ENCODE measurements at regions not wholly inside any gene's neighbourhood (a gene's known extent, or its start where the extent isn't known, plus 50 kb on each side); places are given as distances from the start of the nearest gene placed in this dataset.
A peak's percentile ranks its signal among the peaks of the same experiment; 100 is the strongest.

DNA sequence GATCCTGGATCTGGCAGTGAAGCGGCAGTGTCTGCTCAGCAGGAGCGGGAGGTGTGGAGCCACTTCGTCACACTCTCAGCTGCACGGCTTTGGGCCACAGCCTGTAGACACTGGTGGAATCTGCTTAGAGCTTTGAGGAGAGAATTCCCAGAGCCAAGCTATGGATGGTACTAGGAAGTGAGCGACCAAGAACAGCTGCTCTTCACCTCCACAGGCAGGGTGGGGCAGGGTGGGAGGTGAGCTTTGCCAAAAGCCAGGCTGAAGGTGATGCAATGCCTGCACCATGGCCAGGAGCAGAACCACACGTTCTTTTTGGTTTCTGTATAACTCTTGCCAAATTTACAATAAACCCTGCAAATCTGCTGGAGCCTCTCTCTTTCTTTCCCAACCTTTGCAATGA, 226.1 kb downstream of the ANKRD30B start:
- DNase-seq (ENCODE audit: low spot score): no peak
- TF ChIP-seq, protein P1, sequence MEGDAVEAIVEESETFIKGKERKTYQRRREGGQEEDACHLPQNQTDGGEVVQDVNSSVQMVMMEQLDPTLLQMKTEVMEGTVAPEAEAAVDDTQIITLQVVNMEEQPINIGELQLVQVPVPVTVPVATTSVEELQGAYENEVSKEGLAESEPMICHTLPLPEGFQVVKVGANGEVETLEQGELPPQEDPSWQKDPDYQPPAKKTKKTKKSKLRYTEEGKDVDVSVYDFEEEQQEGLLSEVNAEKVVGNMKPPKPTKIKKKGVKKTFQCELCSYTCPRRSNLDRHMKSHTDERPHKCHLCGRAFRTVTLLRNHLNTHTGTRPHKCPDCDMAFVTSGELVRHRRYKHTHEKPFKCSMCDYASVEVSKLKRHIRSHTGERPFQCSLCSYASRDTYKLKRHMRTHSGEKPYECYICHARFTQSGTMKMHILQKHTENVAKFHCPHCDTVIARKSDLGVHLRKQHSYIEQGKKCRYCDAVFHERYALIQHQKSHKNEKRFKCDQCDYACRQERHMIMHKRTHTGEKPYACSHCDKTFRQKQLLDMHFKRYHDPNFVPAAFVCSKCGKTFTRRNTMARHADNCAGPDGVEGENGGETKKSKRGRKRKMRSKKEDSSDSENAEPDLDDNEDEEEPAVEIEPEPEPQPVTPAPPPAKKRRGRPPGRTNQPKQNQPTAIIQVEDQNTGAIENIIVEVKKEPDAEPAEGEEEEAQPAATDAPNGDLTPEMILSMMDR (IDR thresholded peaks at IDR 0.05; ENCODE audit: poor library complexity, severe bottlenecking): no peak
- Histone ChIP-seq H3K9me3 (ENCODE audit: severe bottlenecking) (no peaks in the 10 kb centered on the region), H3K27ac (ENCODE audit: poor library complexity, severe bottlenecking) (peak overlapping the region; percentile 25), H3K4me3 (ENCODE audit: severe bottlenecking) (no peak overlapping the region), H3K4me1 (ENCODE audit: insufficient read depth, poor library complexity, severe bottlenecking) (no peaks in the 10 kb centered on the region), H3K27me3 (ENCODE audit: insufficient read depth, poor library complexity, severe bottlenecking) (no peaks in the 10 kb centered on the region), H3K36me3 (ENCODE audit: low read depth) (no peaks in the 10 kb centered on the region)
- no peak for ATAC-seq (ENCODE audit: low read depth)

DNA sequence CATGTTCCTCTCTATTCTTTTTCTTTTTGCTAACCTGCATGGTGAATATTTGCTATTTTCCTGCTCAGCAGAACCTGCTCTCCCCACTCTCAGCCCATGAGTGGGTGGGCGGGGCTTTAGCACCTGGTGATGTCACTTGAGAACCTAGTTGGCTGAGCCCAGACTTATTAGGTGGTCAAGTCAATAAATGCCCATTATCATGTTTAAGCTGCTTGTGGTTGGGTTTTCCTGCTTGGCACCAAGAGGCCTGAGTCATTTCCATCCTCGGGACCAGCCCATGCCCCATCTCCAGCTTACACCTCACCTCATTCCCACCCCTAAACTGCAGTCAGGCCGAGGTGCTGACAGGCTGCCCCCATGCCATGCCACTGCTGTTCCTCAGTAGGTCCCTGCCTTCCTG, 226.6 kb downstream of the ANKRD30B start:
- no peaks in the 10 kb centered on the region for H3K36me3 ChIP-seq (ENCODE audit: low read depth)
- DNase-seq (ENCODE audit: low spot score) (no peak), ATAC-seq (ENCODE audit: low read depth) (peak; percentile 71)
- peak overlapping the region; percentile 25 for H3K27ac ChIP-seq (ENCODE audit: poor library complexity, severe bottlenecking)
- H3K27me3 ChIP-seq (ENCODE audit: insufficient read depth, poor library complexity, severe bottlenecking): no peaks in the 10 kb centered on the region
- no peaks in the 10 kb centered on the region for H3K9me3 ChIP-seq (ENCODE audit: severe bottlenecking)
- no peak overlapping the region for H3K4me3 ChIP-seq (ENCODE audit: severe bottlenecking)
- TF ChIP-seq, protein P1 (IDR thresholded peaks at IDR 0.05; ENCODE audit: poor library complexity, severe bottlenecking): no peak
- H3K4me1 ChIP-seq (ENCODE audit: insufficient read depth, poor library complexity, severe bottlenecking): no peaks in the 10 kb centered on the region

DNA sequence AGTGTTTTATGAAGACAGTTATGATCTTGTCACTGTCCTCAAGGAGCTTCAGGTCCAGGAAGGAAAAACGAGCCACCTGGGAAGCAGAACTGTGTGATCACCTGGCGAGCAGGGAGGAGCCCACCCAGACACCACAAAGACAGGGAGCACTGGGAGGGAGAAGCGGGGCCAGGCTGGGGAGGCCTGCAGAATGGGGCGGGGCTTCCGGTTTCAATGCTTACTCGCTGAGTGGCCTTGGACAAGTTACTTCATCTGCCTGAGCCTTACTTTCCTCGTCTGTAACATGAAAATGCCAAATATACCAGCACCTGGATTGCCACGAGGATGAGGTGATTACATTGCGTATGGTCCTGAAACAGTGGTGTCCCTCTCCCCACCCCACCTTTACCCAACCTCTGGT, 227.5 kb downstream of the ANKRD30B start:
- H3K4me3 ChIP-seq (ENCODE audit: severe bottlenecking): no peak overlapping the region
- H3K27me3 ChIP-seq (ENCODE audit: insufficient read depth, poor library complexity, severe bottlenecking): no peaks in the 10 kb centered on the region
- H3K36me3 ChIP-seq (ENCODE audit: low read depth): no peaks in the 10 kb centered on the region
- H3K4me1 ChIP-seq (ENCODE audit: insufficient read depth, poor library complexity, severe bottlenecking): no peaks in the 10 kb centered on the region
- ATAC-seq (ENCODE audit: low read depth) (no peak), DNase-seq (ENCODE audit: low spot score) (no peak)
- no peak overlapping the region for H3K27ac ChIP-seq (ENCODE audit: poor library complexity, severe bottlenecking)
- TF ChIP-seq, protein P1 (IDR thresholded peaks at IDR 0.05; ENCODE audit: poor library complexity, severe bottlenecking): no peak
- no peaks in the 10 kb centered on the region for H3K9me3 ChIP-seq (ENCODE audit: severe bottlenecking)

DNA sequence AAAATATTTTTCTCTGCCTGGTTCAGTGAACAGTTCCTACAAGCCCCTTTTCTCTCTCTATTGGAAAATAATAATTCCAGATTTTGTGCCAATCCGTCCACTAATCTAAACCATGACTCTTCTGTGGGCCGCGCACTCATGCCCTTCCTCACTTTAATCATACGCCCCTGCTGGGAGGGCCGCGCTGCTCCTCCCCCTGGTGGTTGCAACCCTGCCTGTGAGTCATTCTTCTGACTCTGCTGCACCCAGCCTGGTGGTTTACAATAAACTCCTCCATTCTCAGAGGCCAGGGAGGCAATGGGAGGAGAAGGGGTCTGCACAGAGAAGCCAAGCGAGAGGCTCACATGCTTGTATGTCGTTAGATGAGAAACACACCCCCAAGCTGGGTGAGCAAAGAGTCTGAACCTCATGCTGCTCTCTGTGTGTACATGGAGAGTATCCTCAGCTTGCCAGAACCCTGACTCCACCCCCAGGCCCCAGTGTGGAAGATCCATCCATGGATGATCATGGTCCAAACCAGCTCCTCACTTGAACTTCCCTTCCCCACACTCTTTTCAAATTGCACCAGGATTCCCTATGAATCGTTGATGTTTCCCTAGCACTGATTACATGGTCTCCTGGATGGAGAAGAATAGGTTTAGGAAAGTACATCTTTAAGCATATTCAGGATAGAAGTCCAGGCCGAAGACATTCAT, 228.9 kb downstream of the ANKRD30B start:
- Histone ChIP-seq H3K36me3 (ENCODE audit: low read depth) (no peaks in the 10 kb centered on the region), H3K27ac (ENCODE audit: poor library complexity, severe bottlenecking) (no peak overlapping the region), H3K4me1 (ENCODE audit: insufficient read depth, poor library complexity, severe bottlenecking) (no peaks in the 10 kb centered on the region), H3K4me3 (ENCODE audit: severe bottlenecking) (no peak overlapping the region), H3K27me3 (ENCODE audit: insufficient read depth, poor library complexity, severe bottlenecking) (no peaks in the 10 kb centered on the region), H3K9me3 (ENCODE audit: severe bottlenecking) (no peaks in the 10 kb centered on the region)
- DNase-seq (ENCODE audit: low spot score) (no peak), ATAC-seq (ENCODE audit: low read depth) (no peak)
- TF ChIP-seq, protein P1 (IDR thresholded peaks at IDR 0.05; ENCODE audit: poor library complexity, severe bottlenecking): no peak

DNA sequence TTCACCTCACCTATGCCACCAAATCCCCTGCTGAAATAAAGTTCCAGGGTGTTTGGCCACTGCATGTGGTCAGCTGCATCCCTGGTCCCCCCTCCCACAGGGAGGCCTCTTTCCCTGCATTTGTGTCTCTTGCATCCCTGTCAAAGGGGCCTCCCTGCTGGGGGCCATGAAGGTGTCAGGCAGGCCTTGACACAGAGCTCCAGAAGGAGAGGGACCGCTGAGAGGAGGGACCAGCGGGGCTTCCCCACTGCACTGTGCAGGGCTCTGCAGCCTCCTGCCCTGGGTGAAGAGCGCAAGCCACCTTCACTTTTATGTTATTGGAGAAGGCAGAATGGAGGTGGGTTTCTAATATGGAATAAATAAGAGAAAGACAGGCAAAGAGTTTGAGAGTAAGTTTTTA, 230.2 kb downstream of the ANKRD30B start:
- Histone ChIP-seq H3K4me3 (ENCODE audit: severe bottlenecking) (no peak overlapping the region), H3K27ac (ENCODE audit: poor library complexity, severe bottlenecking) (no peak overlapping the region), H3K4me1 (ENCODE audit: insufficient read depth, poor library complexity, severe bottlenecking) (no peaks in the 10 kb centered on the region), H3K27me3 (ENCODE audit: insufficient read depth, poor library complexity, severe bottlenecking) (no peaks in the 10 kb centered on the region), H3K9me3 (ENCODE audit: severe bottlenecking) (no peaks in the 10 kb centered on the region), H3K36me3 (ENCODE audit: low read depth) (no peaks in the 10 kb centered on the region)
- no peak for ATAC-seq (ENCODE audit: low read depth)
- TF ChIP-seq, protein P1 (IDR thresholded peaks at IDR 0.05; ENCODE audit: poor library complexity, severe bottlenecking): no peak
- no peak for DNase-seq (ENCODE audit: low spot score)

All from RWPE2 (cell line).